K562 (cell line): ENCODE measurements at regions not wholly inside any gene's neighbourhood (a gene's known extent, or its start where the extent isn't known, plus 50 kb on each side); places are given as distances from the start of the nearest gene placed in this dataset.

Experiments used
- ATAC-seq: fragments of 200-7000 bp; cut with Tn5 transposase; 3 replicates; pipeline ENCODE4 v1.9.1; 2020; ENCODE audit warnings: moderate library complexity
- BruUV-seq: library from RNA; stranded (reverse); fragments of 400-500 nt; replicated peaks from 2 replicates; lab custom pipeline; 2021; lab: Mats Ljungman, UMichigan
- CTCF ChIA-PET: fragments of 300-600 bp; formaldehyde crosslinking; extraction: SDS; loops from one replicate; lab custom pipeline; 2021; ENCODE audit warnings: low intra/inter-chr PET ratio; lab: Yijun Ruan, JAX
- POLR2A ChIA-PET: fragments of 300-600, 350-650 bp; sonication (Branson Sonifier 250); formaldehyde crosslinking; extraction: SDS; loops from one replicate; lab custom pipeline; 2021; ENCODE audit warnings: antibody characterized with exemption, inconsistent platforms; lab: Yijun Ruan, JAX
- DNase-seq, 4 experiments: peaks; one replicate each; pipeline versions ENCODE4 v3.0.0 to v3.0.0-alpha.2; 2011 to 2018; ENCODE audit warnings: low spot score in 3 of 4, mixed read lengths in 3 of 4; ENCODE audit errors: extremely low read depth in 1 of 4
- FAIRE-seq: peaks from 2 replicates; lab custom pipeline; 2011; peaks lifted over from hg19 to GRCh38; lab: Jason Lieb, UNC
- H2AFZ ChIP-seq: 2 replicates; pipeline ENCODE4 v1.6.0; 2011; ENCODE audit warnings: low read depth, low read length, control low read depth, inconsistent platforms
- H3K27ac ChIP-seq: fragments of 200-600 bp; 3 replicates; pipeline ENCODE4 v1.8.0; 2011; ENCODE audit warnings: low read depth, mild to moderate bottlenecking, control low read depth, inconsistent platforms, low read length, moderate library complexity, mixed read lengths; ENCODE audit errors: extremely low read depth
- H3K27me3 ChIP-seq, 2 experiments: fragments of 300-600 bp in 1 of 2; 2 replicates in 1 of 2; 3 replicates in 1 of 2; pipeline versions ENCODE4 v1.6.0 to v1.8.0; 2011; ENCODE audit warnings: inconsistent platforms in 2 of 2, low read length in 2 of 2, mild to moderate bottlenecking in 1 of 2, mixed read lengths in 1 of 2, moderate library complexity in 1 of 2; ENCODE audit not compliant: control insufficient read depth in 2 of 2, insufficient read depth in 2 of 2
- H3K36me3 ChIP-seq: fragments of 300-600 bp; 3 replicates; pipeline ENCODE4 v1.8.0; 2011; ENCODE audit warnings: mild to moderate bottlenecking, low read length, inconsistent platforms; ENCODE audit not compliant: control insufficient read depth, insufficient read depth
- H3K4me1 ChIP-seq, 2 experiments: fragments of 200-600 bp in 1 of 2; replicated peaks in 1 of 2; 2 replicates in 1 of 2; 3 replicates in 1 of 2; pipeline versions ENCODE4 v1.5.1 to v1.8.0; 2011; ENCODE audit warnings: inconsistent platforms in 2 of 2, low read length in 2 of 2, mild to moderate bottlenecking in 1 of 2, mixed read lengths in 1 of 2, moderate library complexity in 1 of 2; ENCODE audit not compliant: control insufficient read depth in 2 of 2, insufficient read depth in 2 of 2
- H3K4me2 ChIP-seq: 2 replicates; pipeline ENCODE4 v1.6.1; 2011; ENCODE audit warnings: low read length, control low read depth, inconsistent platforms, mixed read lengths; ENCODE audit not compliant: insufficient read depth
- H3K4me3 ChIP-seq: fragments of 200-600 bp; sonication (generic), shearing (Covaris generic); 2 replicates; pipeline ENCODE4 v1.5.1; 2016; ENCODE audit warnings: control low read depth, inconsistent platforms
- H3K79me2 ChIP-seq: fragments of 200-600 bp; 3 replicates; pipeline ENCODE4 v1.8.0; 2011; ENCODE audit warnings: low read length, inconsistent platforms; ENCODE audit not compliant: control insufficient read depth, insufficient read depth
- H3K9ac ChIP-seq, 2 experiments: 2 replicates each; pipeline versions ENCODE4 v1.6.0 to v1.6.1; 2011; ENCODE audit warnings: low read depth in 2 of 2, low read length in 2 of 2, control low read depth in 1 of 2, inconsistent platforms in 1 of 2, mild to moderate bottlenecking in 1 of 2, mixed read lengths in 1 of 2; ENCODE audit not compliant: insufficient read depth in 1 of 2
- H3K9me1 ChIP-seq: one replicate; pipeline ENCODE4 v1.6.0; 2011; ENCODE audit warnings: inconsistent platforms, mild to moderate bottlenecking, low read length, moderate library complexity; ENCODE audit not compliant: control insufficient read depth, insufficient read depth
- H3K9me3 ChIP-seq: replicated peaks from 2 replicates; pipeline ENCODE4 v1.5.1; 2011; ENCODE audit warnings: low read depth, low read length, inconsistent platforms; ENCODE audit not compliant: control insufficient read depth, insufficient read depth
- H4K20me1 ChIP-seq: replicated peaks from 2 replicates; pipeline ENCODE4 v1.6.1; 2011; ENCODE audit warnings: low read length, inconsistent platforms, mixed read lengths; ENCODE audit not compliant: control insufficient read depth, insufficient read depth
- ARID3B ChIP-seq: fragments of 250-450 bp; sonication (Bioruptor Pico); IDR thresholded peaks from 2 replicates; pipeline ENCODE4 v1.4.0; 2020; ENCODE audit warnings: borderline replicate concordance
- BRF1 ChIP-seq: IDR thresholded peaks from 3 replicates; pipeline ENCODE4 v1.6.1; 2011; ENCODE audit warnings: borderline replicate concordance, mild to moderate bottlenecking; ENCODE audit not compliant: insufficient read length; ENCODE audit errors: extremely low read depth
- CUX1 ChIP-seq: fragments of 200-800 bp; sonication (Bioruptor generic); IDR thresholded peaks from 2 replicates; pipeline ENCODE4 v1.6.1; 2016; ENCODE audit warnings: missing genetic modification characterization, missing compliant biosample characterization
- GATAD2B ChIP-seq: fragments of 450-650 bp; IDR thresholded peaks from 2 replicates; pipeline ENCODE4 v1.6.1; 2017; ENCODE audit warnings: mild to moderate bottlenecking, borderline replicate concordance
- HNRNPLL ChIP-seq: fragments of 200-400 bp; formaldehyde crosslinking; IDR thresholded peaks from 2 replicates; pipeline ENCODE4 v1.6.1; 2017; ENCODE audit warnings: low read length, low read depth, mild to moderate bottlenecking; ENCODE audit not compliant: poor library complexity, severe bottlenecking
- RBBP5 ChIP-seq: fragments of 200-600 bp; sonication (generic); IDR thresholded peaks from 2 replicates; pipeline ENCODE4 v1.6.1; 2012; ENCODE audit warnings: borderline replicate concordance, mild to moderate bottlenecking, low read length, control low read depth, inconsistent platforms; ENCODE audit not compliant: insufficient read depth, poor library complexity, severe bottlenecking
- RBFOX2 ChIP-seq: fragments of 200-400 bp; formaldehyde crosslinking; IDR thresholded peaks from 2 replicates; pipeline ENCODE4 v1.6.1; 2017; ENCODE audit warnings: low read depth, mild to moderate bottlenecking, low read length, moderate library complexity
- SETDB1 ChIP-seq: IDR thresholded peaks from one replicate; pipeline ENCODE4 v1.6.1; 2012; ENCODE audit warnings: low read length, control low read depth, inconsistent platforms
- SRF ChIP-seq, 2 experiments: fragments of 250-450, 450-650 bp in 1 of 2; sonication (Bioruptor Pico) in 1 of 2; sonication (generic) in 1 of 2; formaldehyde crosslinking; IDR thresholded peaks; 2 replicates each; pipeline versions ENCODE4 v1.5.0 to v1.5.1; 2020 to 2022; ENCODE audit warnings: mild to moderate bottlenecking in 1 of 2, missing genetic modification reagents in 1 of 2
- TEAD1 ChIP-seq, 2 experiments: fragments of 450-650 bp in 1 of 2; sonication (generic) in 1 of 2; formaldehyde crosslinking; IDR thresholded peaks; 2 replicates each; pipeline versions ENCODE4 v1.4.0 to v1.8.0; 2020 to 2022; ENCODE audit warnings: mild to moderate bottlenecking in 2 of 2, missing genetic modification reagents in 1 of 2
- TEAD2 ChIP-seq: fragments of 450-650 bp; IDR thresholded peaks from 2 replicates; pipeline ENCODE4 v1.6.1; 2016; ENCODE audit warnings: missing genetic modification characterization, control low read depth, missing compliant biosample characterization
- ZBTB2 ChIP-seq: fragments of 450-650 bp; IDR thresholded peaks from 2 replicates; pipeline ENCODE4 v1.6.1; 2016; ENCODE audit warnings: antibody characterized with exemption
- ZNF224 ChIP-seq: sonication (generic); formaldehyde crosslinking; IDR thresholded peaks from 2 replicates; pipeline ENCODE4 v1.8.0; 2022; ENCODE audit warnings: mild to moderate bottlenecking, missing genetic modification reagents
- WGBS: fragments of 100-300 bp; shearing (Covaris generic); methylation state at CpG from one replicate; pipeline ENCODE4 v1.1.6; 2016; ENCODE audit warnings: low coverage, mixed read lengths; ENCODE audit not compliant: insufficient coverage; ENCODE audit errors: missing lambda C conversion rate; 5-methylcytosine and 5-hydroxymethylcytosine counted together
- in situ Hi-C: fragments of 300-500 bp; cut with MboI; formaldehyde crosslinking; loops from 4 replicates; pipeline ENCODE4 v1.15.0; 2018; ENCODE audit warnings: inconsistent platforms, mixed read lengths
- intact Hi-C: fragments of 100-400 bp; cut with micrococcal nuclease; formaldehyde crosslinking; loops from 2 replicates; pipeline ENCODE4 v1.14.2; 2022

GRCh38 chr22:47550524-47551430 is 788.3 kb downstream of the TBC1D22A start:
- no peak overlapping the region for H3K4me3 ChIP-seq
- intact Hi-C loops, result no loop called here
- no peaks in the 10 kb centered on the region for H3K79me2 ChIP-seq
- H3K36me3 ChIP-seq, result no peaks in the 10 kb centered on the region
- H3K9me1 ChIP-seq, result no peaks in the 10 kb centered on the region
- no peaks in the 10 kb centered on the region for H4K20me1 ChIP-seq
- POLR2A ChIA-PET, result no interaction called here
- in situ Hi-C loops, result no loop called here
- H3K27ac ChIP-seq, result no peak overlapping the region
- BruUV-seq, result no TSS peak
- no peak overlapping the region for H3K4me2 ChIP-seq
- H3K4me1 ChIP-seq, result no peaks in the 10 kb centered on the region
- H3K9ac ChIP-seq, result no peak overlapping the region
- peaks cover 2 to 39% of the 10 kb centered on the region in 2 experiments; a peak in 4 of 5 replicates for H3K27me3 ChIP-seq
- H3K9me3 ChIP-seq, result no peaks in the 10 kb centered on the region
- WGBS, result under 1% methylated on average over 19 of the region's 23 CpGs
- CTCF ChIA-PET, result no interaction called here
- no peak for ATAC-seq
- no peak overlapping the region for H2AFZ ChIP-seq
- FAIRE-seq, result no peak
- DNase-seq, result no peak
- TF ChIP-seq RBFOX2, result no peak
- no peak for TF ChIP-seq BRF1
- TF ChIP-seq RBBP5, result no peak
- TF ChIP-seq GATAD2B, result no peak
- TF ChIP-seq SETDB1, result no peak
- no peak for TF ChIP-seq ARID3B (CRISPR knock-in tag)
- no peak for TF ChIP-seq TEAD1 (CRISPR knock-in tag; IDR thresholded peaks at IDR 0.05)
- no peak for TF ChIP-seq ZBTB2
- TF ChIP-seq ZNF224 (CRISPR knock-in tag), result no peak
- TF ChIP-seq TEAD2 (tag), result no peak
- TF ChIP-seq SRF (CRISPR knock-in tag; IDR thresholded peaks at IDR 0.05), result no peak
- TF ChIP-seq CUX1 (CRISPR knock-in tag), result no peak
- no peak for TF ChIP-seq HNRNPLL
